ENCODE measurements at regions not wholly inside any gene's neighbourhood (a gene's known extent, or its start where the extent isn't known, plus 50 kb on each side); places are given as distances from the start of the nearest gene placed in this dataset.

- no peak for TF ChIP-seq CTCF (IDR thresholded peaks at IDR 0.05)
- TF ChIP-seq POLR2A (IDR thresholded peaks at IDR 0.05) = no peak
Observed at GRCh38 chr4:163710158-163710557, 215.7 kb downstream of the TMA16 start.

Data from heart left ventricle (tissue), 13 donors.